Right cardiac atrium (tissue), 5 donors: ENCODE measurements at regions not wholly inside any gene's neighbourhood (a gene's known extent, or its start where the extent isn't known, plus 50 kb on each side); places are given as distances from the start of the nearest gene placed in this dataset.

Experiments
- ATAC-seq, 2 donors: fragments of 200-7000 bp; cut with Tn5 transposase; one replicate each; pipeline versions ENCODE4 v1.8.0 to v1.9.1; 2020; ENCODE audit warnings: moderate library complexity in 2 of 2, mild to moderate bottlenecking in 1 of 2
- DNase-seq, 3 donors: peaks; one replicate each; pipeline ENCODE4 v3.0.0-alpha.2; 2020
- H3K27ac ChIP-seq: one replicate; pipeline ENCODE4 v1.5.1; 2013; ENCODE audit warnings: mild to moderate bottlenecking, low read length, control low read depth, moderate library complexity
- H3K27me3 ChIP-seq: one replicate; pipeline ENCODE4 v1.6.1; 2013; ENCODE audit not compliant: control insufficient read depth, insufficient read depth
- H3K4me1 ChIP-seq: one replicate; pipeline ENCODE4 v1.6.1; 2013; ENCODE audit warnings: low read length; ENCODE audit not compliant: control insufficient read depth, insufficient read depth
- H3K4me3 ChIP-seq: one replicate; pipeline ENCODE4 v1.5.1; 2013; ENCODE audit warnings: low read length, control low read depth
- H3K9me3 ChIP-seq: one replicate; pipeline ENCODE4 v1.6.1; 2013; ENCODE audit warnings: low read length; ENCODE audit not compliant: control insufficient read depth
- WGBS: extraction: QIAGEN DNeasy Blood & Tissue Kit; methylation state at CpG from one replicate; pipeline ENCODE4 v1.1.7; 2013; 5-methylcytosine and 5-hydroxymethylcytosine counted together
- intact Hi-C, 4 donors: fragments of 100-400 bp; cut with DNase I; formaldehyde crosslinking; loops; one replicate each; pipeline versions ENCODE4 v1.11.0 to v1.14.0; 2022 to 2023
- donor health status: healthy with polysubstance abuse.
- donor health status: DM: no; HTN: yes; CAD: no.
- donor health status: DM: no; HTN: no; CAD: no.
- donor health status: DM: no; HTN: yes; CAD: no; lungs with severe emphysema.
- donor health status: DM: yes; HTN: yes; CAD: no.

- H3K4me1 ChIP-seq: no peaks in the 10 kb centered on the region
- H3K9me3 ChIP-seq: no peaks in the 10 kb centered on the region
- WGBS: 57% methylated on average over 4 of the region's 4 CpGs
- no peak overlapping the region for H3K4me3 ChIP-seq
- ATAC-seq (no peak), DNase-seq (no peak)
- H3K27ac ChIP-seq: no peak overlapping the region
- intact Hi-C loops: no loop called here
- no peaks in the 10 kb centered on the region for H3K27me3 ChIP-seq
Observed at GRCh38 chr6:747028-747427, 54.1 kb upstream of the EXOC2 start.

DNA sequence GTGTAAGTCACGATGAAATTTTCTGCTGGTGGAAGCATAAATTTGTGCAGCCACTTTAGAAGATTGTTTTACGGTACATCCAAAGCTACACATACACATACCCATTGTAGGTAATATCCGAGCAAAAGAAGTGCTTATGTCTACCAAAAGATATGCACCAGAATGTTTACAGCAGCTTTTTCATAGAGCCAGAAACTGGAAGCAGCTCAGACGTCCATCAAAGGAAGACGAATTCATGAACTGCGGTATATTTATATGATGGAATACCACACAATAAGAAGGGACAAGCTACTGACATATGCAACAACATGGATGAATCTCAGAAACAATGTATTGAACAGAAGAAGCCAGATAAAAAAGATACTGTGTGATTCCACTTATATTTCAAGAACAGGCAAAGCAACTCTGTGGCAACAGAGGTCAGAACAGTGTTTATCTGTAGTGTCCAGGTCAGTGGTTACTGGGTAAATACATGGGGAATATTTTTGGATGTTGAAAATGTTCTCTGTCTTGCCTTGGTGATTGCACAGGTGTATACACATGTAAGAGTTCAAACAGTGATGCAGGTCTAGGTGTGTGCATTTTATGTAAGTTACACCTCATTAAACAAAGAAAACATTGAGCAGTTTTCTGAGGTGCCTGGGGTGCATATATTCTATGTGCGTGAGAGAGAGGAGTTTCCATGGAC lies 51.9 kb upstream of the EXOC2 start:
- Histone ChIP-seq H3K9me3 (no peaks in the 10 kb centered on the region), H3K27me3 (no peaks in the 10 kb centered on the region), H3K4me3 (no peak overlapping the region), H3K27ac (no peak overlapping the region), H3K4me1 (no peaks in the 10 kb centered on the region)
- 86% methylated on average over 7 of the region's 7 CpGs for WGBS
- intact Hi-C loops: no loop called here
- DNase-seq (no peak), ATAC-seq (no peak)

DNA sequence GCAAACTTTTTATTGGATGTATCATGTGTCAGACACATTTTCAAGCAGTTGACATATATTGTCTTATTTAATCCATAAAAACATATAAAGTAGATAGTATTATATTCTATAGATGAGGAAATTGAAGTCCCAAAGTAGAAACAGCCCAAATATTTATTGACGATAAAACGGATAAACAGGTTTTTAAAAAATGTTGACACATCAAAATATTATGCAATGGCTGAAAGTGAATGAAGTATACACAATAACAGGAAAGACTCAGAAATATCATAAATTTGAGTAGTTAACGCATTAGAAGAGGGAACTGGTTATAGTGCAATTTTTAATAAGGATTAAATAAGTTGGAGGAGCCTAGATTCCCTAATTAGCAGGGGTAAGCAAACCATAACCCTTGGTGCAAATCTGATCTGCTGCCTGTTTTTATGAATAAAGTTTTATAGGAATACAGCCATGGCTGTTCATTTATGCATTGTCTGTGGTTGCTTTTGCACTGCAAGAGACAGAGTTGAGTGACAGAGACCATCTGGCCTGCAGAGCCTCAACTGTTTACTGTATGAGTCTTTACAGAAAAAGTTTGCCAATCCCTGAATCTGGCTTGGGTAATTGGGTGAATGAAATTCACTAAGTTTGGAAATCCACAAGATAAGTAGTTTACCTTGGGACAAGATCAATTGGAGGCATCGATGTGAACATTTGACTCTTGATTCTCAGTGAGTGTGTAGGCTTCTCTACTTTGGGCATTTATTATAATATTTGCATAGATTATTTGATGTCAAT lies 50.6 kb upstream of the EXOC2 start:
- Histone ChIP-seq H3K27ac (no peak overlapping the region), H3K27me3 (no peaks in the 10 kb centered on the region), H3K9me3 (no peaks in the 10 kb centered on the region), H3K4me3 (no peak overlapping the region), H3K4me1 (no peaks in the 10 kb centered on the region)
- ATAC-seq (no peak), DNase-seq (no peak)
- intact Hi-C loops: no loop called here
- WGBS: 69% methylated on average over 4 of the region's 4 CpGs
